Kidney (tissue), 13 donors: ENCODE measurements at regions not wholly inside any gene's neighbourhood (a gene's known extent, or its start where the extent isn't known, plus 50 kb on each side); places are given as distances from the start of the nearest gene placed in this dataset.

Experiments used
- DNase-seq, 5 donors: peaks; one replicate each; pipeline ENCODE4 v3.0.0-alpha.2; 2013 to 2020
- FAIRE-seq: peaks from 2 replicates; lab custom pipeline; 2012; peaks lifted over from hg19 to GRCh38; lab: Jason Lieb, UNC
- H3K27ac ChIP-seq, 2 donors: one replicate each; pipeline ENCODE4 v1.7.0; 2013; ENCODE audit warnings: low read depth in 2 of 2, low read length in 2 of 2, inconsistent platforms in 1 of 2
- H3K27me3 ChIP-seq: one replicate; pipeline ENCODE4 v1.7.1; 2013; ENCODE audit warnings: low read length, inconsistent platforms; ENCODE audit not compliant: control insufficient read depth, insufficient read depth
- H3K36me3 ChIP-seq, 3 donors: one replicate each; pipeline versions ENCODE4 v1.7.0 to v1.7.1; 2013; ENCODE audit warnings: low read length in 3 of 3, control low read depth in 1 of 3, inconsistent platforms in 1 of 3; ENCODE audit not compliant: insufficient read depth in 3 of 3, control insufficient read depth in 2 of 3
- H3K4me1 ChIP-seq, 3 donors: one replicate each; pipeline versions ENCODE4 v1.7.0 to v1.7.1; 2013; ENCODE audit warnings: low read length in 3 of 3, inconsistent platforms in 1 of 3, low read depth in 1 of 3; ENCODE audit not compliant: control insufficient read depth in 2 of 3, insufficient read depth in 2 of 3
- H3K4me3 ChIP-seq, 3 donors: one replicate each; pipeline versions ENCODE4 v1.7.0 to v1.8.1; 2013; ENCODE audit warnings: low read length in 3 of 3, control low read depth in 1 of 3, inconsistent platforms in 1 of 3
- H3K9ac ChIP-seq, 3 donors: one replicate each; pipeline versions ENCODE4 v1.7.0 to v1.7.1; 2013; ENCODE audit warnings: low read length in 3 of 3, control low read depth in 1 of 3, inconsistent platforms in 1 of 3
- H3K9me3 ChIP-seq, 3 donors: one replicate each; pipeline versions ENCODE4 v1.7.0 to v1.7.1; 2013; ENCODE audit warnings: low read length in 3 of 3, control low read depth in 1 of 3, inconsistent platforms in 1 of 3; ENCODE audit not compliant: control insufficient read depth in 2 of 3, insufficient read depth in 1 of 3
- CTCF ChIP-seq: IDR thresholded peaks from 3 replicates; pipeline ENCODE4 v1.5.1; 2012; ENCODE audit warnings: mild to moderate bottlenecking, moderate library complexity, borderline replicate concordance; ENCODE audit not compliant: insufficient read depth; ENCODE audit errors: extremely low read depth
- intact Hi-C: fragments of 100-400 bp; cut with DNase I; formaldehyde crosslinking; loops from one replicate; pipeline ENCODE4 v1.11.1; 2022
- donor health status: control.
- donor health status: control.
- donor health status: control.
- donor health status: control.
- donor health status: control.
- donor health status: DM: yes; HTN: yes; CAD: no.
- donor health status: Normal renal cell carcinoma (clear cell type).

GRCh38 chr17:72587773-72588511 is 467.1 kb downstream of the SOX9 start:
- H3K36me3 ChIP-seq, result no peaks in the 10 kb centered on the region
- DNase-seq (peak in 1 of 5 donors; percentile 42), FAIRE-seq (no peak)
- H3K9ac ChIP-seq, result no peak overlapping the region
- peaks cover 0 to 7% (median 0%) of the 10 kb centered on the region in 3 donors for H3K4me1 ChIP-seq
- intact Hi-C loops, result no loop called here
- TF ChIP-seq CTCF, result no peak
- no peak overlapping the region for H3K27ac ChIP-seq
- no peak overlapping the region for H3K4me3 ChIP-seq
- H3K27me3 ChIP-seq, result peaks cover 4% of the 10 kb centered on the region
- H3K9me3 ChIP-seq, result no peaks in the 10 kb centered on the region

GRCh38 chr17:72588561-72588960 is 467.7 kb downstream of the SOX9 start:
- no peak for TF ChIP-seq CTCF
- Histone ChIP-seq H3K27ac (no peak overlapping the region), H3K36me3 (no peaks in the 10 kb centered on the region), H3K27me3 (peaks cover 4% of the 10 kb centered on the region), H3K9me3 (no peaks in the 10 kb centered on the region), H3K9ac (no peak overlapping the region), H3K4me1 (peaks cover 0 to 7% (median 0%) of the 10 kb centered on the region in 3 donors), H3K4me3 (no peak overlapping the region)
- FAIRE-seq (no peak), DNase-seq (no peak)
- intact Hi-C loops, result no loop called here

GRCh38 chr17:72588961-72589360 is 468.1 kb downstream of the SOX9 start:
- Histone ChIP-seq H3K4me3 (no peak overlapping the region), H3K4me1 (peaks cover 0 to 7% (median 0%) of the 10 kb centered on the region in 3 donors), H3K27me3 (peaks cover 4% of the 10 kb centered on the region), H3K9me3 (no peaks in the 10 kb centered on the region), H3K36me3 (no peaks in the 10 kb centered on the region), H3K9ac (no peak overlapping the region), H3K27ac (no peak overlapping the region)
- intact Hi-C loops, result no loop called here
- DNase-seq, result peak in 2 of 5 donors; percentile 45 to 86
- no peak for TF ChIP-seq CTCF
- FAIRE-seq, result no peak
